Keratinocyte (primary cell): ENCODE measurements at regions not wholly inside any gene's neighbourhood (a gene's known extent, or its start where the extent isn't known, plus 50 kb on each side); places are given as distances from the start of the nearest gene placed in this dataset.

Source experiments
- DNase-seq: peaks from one replicate; pipeline ENCODE4 v3.0.0-alpha.2; 2011; ENCODE audit warnings: low read depth, missing footprints, low spot score
- FAIRE-seq: peaks from 2 replicates; lab custom pipeline; 2011; peaks lifted over from hg19 to GRCh38; lab: Jason Lieb, UNC
- H2AFZ ChIP-seq: 2 replicates; pipeline ENCODE4 v1.6.0; 2012; ENCODE audit warnings: low read length, control low read depth, inconsistent platforms; ENCODE audit not compliant: control insufficient read depth
- H3K27ac ChIP-seq: 2 replicates; pipeline ENCODE4 v1.5.1; 2011; ENCODE audit warnings: low read length; ENCODE audit not compliant: control insufficient read depth, insufficient read depth
- H3K27me3 ChIP-seq: 3 replicates; pipeline ENCODE4 v1.6.0; 2011; ENCODE audit warnings: low read length; ENCODE audit not compliant: control insufficient read depth, insufficient read depth; ENCODE audit errors: extremely low read depth
- H3K36me3 ChIP-seq, 2 experiments: 2 replicates in 1 of 2; 3 replicates in 1 of 2; pipeline ENCODE4 v1.5.1; 2011; ENCODE audit warnings: low read length in 2 of 2, mild to moderate bottlenecking in 1 of 2; ENCODE audit not compliant: control insufficient read depth in 2 of 2, insufficient read depth in 2 of 2; ENCODE audit errors: extremely low read depth in 1 of 2
- H3K4me1 ChIP-seq: 3 replicates; pipeline ENCODE4 v1.5.1; 2011; ENCODE audit warnings: low read length; ENCODE audit not compliant: control insufficient read depth, insufficient read depth; ENCODE audit errors: extremely low read depth
- H3K4me2 ChIP-seq: 3 replicates; pipeline ENCODE4 v1.6.0; 2011; ENCODE audit warnings: low read depth, low read length; ENCODE audit not compliant: control insufficient read depth, insufficient read depth; ENCODE audit errors: extremely low read depth
- H3K4me3 ChIP-seq, 3 experiments: fragments of 200-600 bp in 1 of 3; sonication (generic) in 1 of 3; 2 replicates in 2 of 3; 3 replicates in 1 of 3; pipeline ENCODE4 v1.5.1; 2011 to 2016; ENCODE audit warnings: low read length in 3 of 3, mild to moderate bottlenecking in 3 of 3, control low read depth in 2 of 3, inconsistent platforms in 1 of 3, low read depth in 1 of 3, mixed read lengths in 1 of 3, mixed run types in 1 of 3, moderate library complexity in 1 of 3; ENCODE audit not compliant: control insufficient read depth in 2 of 3, insufficient read depth in 2 of 3; ENCODE audit errors: extremely low read depth in 1 of 3
- H3K79me2 ChIP-seq: 2 replicates; pipeline ENCODE4 v1.6.0; 2012; ENCODE audit warnings: low read length; ENCODE audit not compliant: control insufficient read depth, insufficient read depth
- H3K9ac ChIP-seq: 3 replicates; pipeline ENCODE4 v1.6.0; 2011; ENCODE audit warnings: low read length; ENCODE audit not compliant: control insufficient read depth, insufficient read depth; ENCODE audit errors: extremely low read depth
- H3K9me1 ChIP-seq: 3 replicates; pipeline ENCODE4 v1.6.0; 2011; ENCODE audit warnings: low read length; ENCODE audit not compliant: control insufficient read depth, insufficient read depth; ENCODE audit errors: extremely low read depth
- H3K9me3 ChIP-seq: 2 replicates; pipeline ENCODE4 v1.5.1; 2012; ENCODE audit warnings: low read depth, low read length; ENCODE audit not compliant: control insufficient read depth
- H4K20me1 ChIP-seq: 3 replicates; pipeline ENCODE4 v1.6.0; 2011; ENCODE audit warnings: low read length; ENCODE audit not compliant: control insufficient read depth, insufficient read depth; ENCODE audit errors: extremely low read depth
- EZH2 ChIP-seq: IDR thresholded peaks from one replicate; pipeline ENCODE4 v1.6.1; 2012; ENCODE audit warnings: inconsistent platforms, mild to moderate bottlenecking, low read length, moderate library complexity
- dilution Hi-C: fragments of 300-500 bp; cut with MboI; formaldehyde crosslinking; loops from one replicate; pipeline ENCODE4 v1.7.0; 2020; ENCODE audit warnings: low sequenced_read_pairs; ENCODE audit not compliant: extremely low pct_ligation_motif_present
- TF ChIP-seq, protein P1 (sequence below), 3 experiments: IDR thresholded peaks in 1 of 3; conservative IDR thresholded peaks in 1 of 3; optimal IDR thresholded peaks in 1 of 3; 2 replicates in 2 of 3; 3 replicates in 1 of 3; pipeline versions ENCODE3 to v1.5.1; 2011; ENCODE audit warnings: low read length in 3 of 3, mild to moderate bottlenecking in 3 of 3, moderate library complexity in 2 of 3, control low read depth in 1 of 3, inconsistent platforms in 1 of 3; ENCODE audit not compliant: insufficient read depth in 2 of 3; ENCODE audit errors: extremely low read depth in 1 of 3

- dilution Hi-C loops, result no loop called here
- H3K27me3 ChIP-seq, result no peaks in the 10 kb centered on the region
- no peaks in the 10 kb centered on the region for H3K79me2 ChIP-seq
- H3K9ac ChIP-seq, result no peak overlapping the region
- no peak overlapping the region for H2AFZ ChIP-seq
- no peaks in the 10 kb centered on the region for H3K9me3 ChIP-seq
- no peaks in the 10 kb centered on the region for H3K9me1 ChIP-seq
- H3K27ac ChIP-seq, result no peak overlapping the region
- H3K4me1 ChIP-seq, result peaks cover 10% of the 10 kb centered on the region
- H3K36me3 ChIP-seq, result no peaks in the 10 kb centered on the region
- no peak overlapping the region for H3K4me3 ChIP-seq
- no peak overlapping the region for H3K4me2 ChIP-seq
- no peak for DNase-seq
- FAIRE-seq, result no peak
- TF ChIP-seq, protein P1, sequence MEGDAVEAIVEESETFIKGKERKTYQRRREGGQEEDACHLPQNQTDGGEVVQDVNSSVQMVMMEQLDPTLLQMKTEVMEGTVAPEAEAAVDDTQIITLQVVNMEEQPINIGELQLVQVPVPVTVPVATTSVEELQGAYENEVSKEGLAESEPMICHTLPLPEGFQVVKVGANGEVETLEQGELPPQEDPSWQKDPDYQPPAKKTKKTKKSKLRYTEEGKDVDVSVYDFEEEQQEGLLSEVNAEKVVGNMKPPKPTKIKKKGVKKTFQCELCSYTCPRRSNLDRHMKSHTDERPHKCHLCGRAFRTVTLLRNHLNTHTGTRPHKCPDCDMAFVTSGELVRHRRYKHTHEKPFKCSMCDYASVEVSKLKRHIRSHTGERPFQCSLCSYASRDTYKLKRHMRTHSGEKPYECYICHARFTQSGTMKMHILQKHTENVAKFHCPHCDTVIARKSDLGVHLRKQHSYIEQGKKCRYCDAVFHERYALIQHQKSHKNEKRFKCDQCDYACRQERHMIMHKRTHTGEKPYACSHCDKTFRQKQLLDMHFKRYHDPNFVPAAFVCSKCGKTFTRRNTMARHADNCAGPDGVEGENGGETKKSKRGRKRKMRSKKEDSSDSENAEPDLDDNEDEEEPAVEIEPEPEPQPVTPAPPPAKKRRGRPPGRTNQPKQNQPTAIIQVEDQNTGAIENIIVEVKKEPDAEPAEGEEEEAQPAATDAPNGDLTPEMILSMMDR (optimal IDR thresholded peaks at IDR 0.05 in 1 of 3, IDR thresholded peaks at IDR 0.05 in 1 of 3, conservative IDR thresholded peaks at IDR 0.05 in 1 of 3; ENCODE audit: extremely low read depth in 1 of 3, insufficient read depth in 2 of 3, low read length in 3 of 3), result no peak
- no peak for TF ChIP-seq EZH2
- H4K20me1 ChIP-seq, result no peaks in the 10 kb centered on the region
Measured at GRCh38 chr3:188059351-188059750, 94.6 kb upstream of the LPP start.

DNA sequence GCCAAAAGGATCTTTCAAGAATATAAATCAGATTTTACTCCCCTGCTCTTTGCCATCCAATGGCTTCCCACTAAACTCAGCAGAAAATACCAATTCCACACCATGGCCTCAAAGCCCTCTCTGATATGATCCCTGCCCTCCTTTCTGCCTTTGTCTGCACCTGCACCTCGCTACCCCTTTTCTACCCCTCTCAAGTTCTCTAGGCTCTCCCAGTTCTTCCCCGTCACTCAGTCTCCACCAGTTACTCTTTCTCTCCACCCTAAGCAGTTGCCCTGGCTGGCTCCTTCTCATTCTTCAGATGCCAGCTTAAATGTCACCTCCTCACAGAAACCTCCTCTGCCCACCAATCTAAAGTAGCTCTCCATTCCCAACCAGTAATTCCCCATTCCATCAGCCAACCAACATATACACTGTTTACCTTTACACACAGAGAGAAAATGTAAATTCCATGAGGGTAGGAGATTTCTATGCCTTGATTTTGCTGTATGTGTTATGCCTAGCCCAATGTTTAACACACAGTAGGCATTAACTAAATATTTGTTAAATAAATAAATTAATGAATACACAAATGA is 93.6 kb upstream of the LPP start:
- FAIRE-seq (no peak), DNase-seq (no peak)
- no peaks in the 10 kb centered on the region for H3K36me3 ChIP-seq
- H3K27ac ChIP-seq, result no peak overlapping the region
- no peaks in the 10 kb centered on the region for H3K9me3 ChIP-seq
- no peak overlapping the region for H3K4me2 ChIP-seq
- H4K20me1 ChIP-seq, result no peaks in the 10 kb centered on the region
- no peak overlapping the region for H2AFZ ChIP-seq
- no peaks in the 10 kb centered on the region for H3K79me2 ChIP-seq
- no peak overlapping the region for H3K4me3 ChIP-seq
- H3K4me1 ChIP-seq, result peaks cover 10% of the 10 kb centered on the region
- no peak for TF ChIP-seq EZH2
- TF ChIP-seq, protein P1 (optimal IDR thresholded peaks at IDR 0.05 in 1 of 3, IDR thresholded peaks at IDR 0.05 in 1 of 3, conservative IDR thresholded peaks at IDR 0.05 in 1 of 3; ENCODE audit: extremely low read depth in 1 of 3, insufficient read depth in 2 of 3, low read length in 3 of 3), result no peak
- H3K9me1 ChIP-seq, result no peaks in the 10 kb centered on the region
- dilution Hi-C loops, result no loop called here
- no peaks in the 10 kb centered on the region for H3K27me3 ChIP-seq
- H3K9ac ChIP-seq, result no peak overlapping the region
